DND-41 (cell line): ENCODE measurements at regions not wholly inside any gene's neighbourhood (a gene's known extent, or its start where the extent isn't known, plus 50 kb on each side); places are given as distances from the start of the nearest gene placed in this dataset.

Experiments
- ATAC-seq: fragments of 200-7000 bp; cut with Tn5 transposase; 3 replicates; pipeline ENCODE4 v1.9.1; 2021; ENCODE audit warnings: low read depth; ENCODE audit not compliant: insufficient read depth
- DNase-seq: peaks from one replicate; pipeline ENCODE4 v3.0.0-alpha.2; 2020
- H2AFZ ChIP-seq: 2 replicates; pipeline ENCODE4 v1.6.0; 2012; ENCODE audit warnings: low read depth, low read length
- H3K27ac ChIP-seq: 2 replicates; pipeline ENCODE4 v1.5.1; 2012; ENCODE audit warnings: low read length, inconsistent platforms
- H3K27me3 ChIP-seq: fragments of 200-600 bp; sonication (generic); 2 replicates; pipeline ENCODE4 v1.6.0; 2012; ENCODE audit warnings: low read length, mild to moderate bottlenecking, inconsistent platforms; ENCODE audit not compliant: insufficient read depth, poor library complexity
- H3K36me3 ChIP-seq: 2 replicates; pipeline ENCODE4 v1.5.1; 2012; ENCODE audit warnings: low read length, inconsistent platforms; ENCODE audit not compliant: insufficient read depth
- H3K4me1 ChIP-seq: 2 replicates; pipeline ENCODE4 v1.5.1; 2012; ENCODE audit warnings: mild to moderate bottlenecking, low read length; ENCODE audit not compliant: insufficient read depth
- H3K4me2 ChIP-seq: 2 replicates; pipeline ENCODE4 v1.6.0; 2012; ENCODE audit warnings: mild to moderate bottlenecking, moderate library complexity, low read length, inconsistent platforms; ENCODE audit not compliant: insufficient read depth
- H3K4me3 ChIP-seq, 2 experiments: fragments of 200-600 bp in 1 of 2; shearing (Covaris generic) in 1 of 2; 2 replicates each; pipeline ENCODE4 v1.5.1; 2012 to 2016; ENCODE audit warnings: inconsistent platforms in 2 of 2, low read length in 2 of 2, mild to moderate bottlenecking in 2 of 2, low read depth in 1 of 2, moderate library complexity in 1 of 2
- H3K79me2 ChIP-seq: 2 replicates; pipeline ENCODE4 v1.6.0; 2012; ENCODE audit warnings: low read length, inconsistent platforms; ENCODE audit not compliant: insufficient read depth
- H3K9ac ChIP-seq: 2 replicates; pipeline ENCODE4 v1.6.0; 2012; ENCODE audit warnings: low read depth, mild to moderate bottlenecking, inconsistent platforms, low read length, moderate library complexity
- H3K9me3 ChIP-seq: 2 replicates; pipeline ENCODE4 v1.5.1; 2012; ENCODE audit warnings: low read length, moderate library complexity, mild to moderate bottlenecking, inconsistent platforms; ENCODE audit not compliant: insufficient read depth, severe bottlenecking
- H4K20me1 ChIP-seq: 2 replicates; pipeline ENCODE4 v1.6.0; 2012; ENCODE audit warnings: low read length; ENCODE audit not compliant: insufficient read depth
- EZH2 ChIP-seq: IDR thresholded peaks from 3 replicates; pipeline ENCODE4 v1.6.1; 2012; ENCODE audit warnings: borderline replicate concordance, low read depth, mild to moderate bottlenecking, moderate library complexity, low read length, inconsistent platforms; ENCODE audit not compliant: severe bottlenecking
- TF ChIP-seq, protein P1 (sequence below): IDR thresholded peaks from 2 replicates; pipeline ENCODE4 v1.5.1; 2012; ENCODE audit warnings: borderline replicate concordance, low read length, moderate library complexity, mild to moderate bottlenecking; ENCODE audit not compliant: poor library complexity, severe bottlenecking; ENCODE audit errors: extremely low read depth

DNA sequence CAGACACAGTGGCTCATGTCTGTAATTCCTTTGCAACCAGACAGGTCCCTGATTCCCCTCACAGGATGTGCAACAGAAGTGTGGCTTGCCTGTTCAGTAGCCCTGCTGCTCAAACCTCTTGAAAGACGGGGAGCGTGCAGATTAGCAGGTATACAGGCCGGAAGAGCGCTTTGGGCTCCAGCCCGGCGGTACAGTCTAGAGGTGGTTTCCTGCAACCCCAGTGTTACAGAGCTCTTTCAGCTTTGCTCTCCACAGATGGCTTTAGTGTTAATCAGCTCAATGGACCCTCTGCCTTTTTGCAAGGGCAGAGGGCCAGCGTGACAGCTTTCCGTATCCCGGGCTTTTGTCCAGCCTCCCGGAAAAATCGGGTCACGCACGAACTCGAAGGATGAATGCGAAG, 67.2 kb upstream of the TNFRSF21 start:
- Histone ChIP-seq H3K36me3 (no peaks in the 10 kb centered on the region), H4K20me1 (no peaks in the 10 kb centered on the region), H2AFZ (no peak overlapping the region), H3K27ac (no peak overlapping the region), H3K9ac (no peak overlapping the region), H3K4me2 (no peak overlapping the region), H3K9me3 (no peaks in the 10 kb centered on the region), H3K4me3 (no peak overlapping the region), H3K4me1 (no peaks in the 10 kb centered on the region), H3K27me3 (no peaks in the 10 kb centered on the region), H3K79me2 (no peaks in the 10 kb centered on the region)
- ATAC-seq: no peak
- DNase-seq: no peak
- TF ChIP-seq, protein P1, sequence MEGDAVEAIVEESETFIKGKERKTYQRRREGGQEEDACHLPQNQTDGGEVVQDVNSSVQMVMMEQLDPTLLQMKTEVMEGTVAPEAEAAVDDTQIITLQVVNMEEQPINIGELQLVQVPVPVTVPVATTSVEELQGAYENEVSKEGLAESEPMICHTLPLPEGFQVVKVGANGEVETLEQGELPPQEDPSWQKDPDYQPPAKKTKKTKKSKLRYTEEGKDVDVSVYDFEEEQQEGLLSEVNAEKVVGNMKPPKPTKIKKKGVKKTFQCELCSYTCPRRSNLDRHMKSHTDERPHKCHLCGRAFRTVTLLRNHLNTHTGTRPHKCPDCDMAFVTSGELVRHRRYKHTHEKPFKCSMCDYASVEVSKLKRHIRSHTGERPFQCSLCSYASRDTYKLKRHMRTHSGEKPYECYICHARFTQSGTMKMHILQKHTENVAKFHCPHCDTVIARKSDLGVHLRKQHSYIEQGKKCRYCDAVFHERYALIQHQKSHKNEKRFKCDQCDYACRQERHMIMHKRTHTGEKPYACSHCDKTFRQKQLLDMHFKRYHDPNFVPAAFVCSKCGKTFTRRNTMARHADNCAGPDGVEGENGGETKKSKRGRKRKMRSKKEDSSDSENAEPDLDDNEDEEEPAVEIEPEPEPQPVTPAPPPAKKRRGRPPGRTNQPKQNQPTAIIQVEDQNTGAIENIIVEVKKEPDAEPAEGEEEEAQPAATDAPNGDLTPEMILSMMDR: no peak
- TF ChIP-seq EZH2: no peak

DNA sequence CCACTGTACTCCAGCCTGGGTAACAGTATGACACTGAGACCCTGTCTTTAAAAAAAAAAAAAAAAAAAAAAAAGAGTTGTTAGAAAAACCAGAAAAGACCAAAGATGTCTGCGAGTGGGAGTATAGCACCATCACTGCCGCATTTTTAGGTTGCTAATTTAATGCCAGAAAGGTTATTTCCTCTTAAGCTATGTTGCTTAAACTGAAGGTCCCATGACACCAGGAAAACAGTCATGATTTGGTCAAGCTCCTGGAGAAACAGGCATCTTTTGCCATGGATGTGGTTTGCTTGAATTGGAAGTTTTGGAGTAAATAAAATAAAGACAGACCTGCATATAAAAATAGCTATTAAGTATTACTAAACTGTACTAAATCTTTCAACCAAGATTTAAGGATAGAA, 68.3 kb upstream of the TNFRSF21 start:
- DNase-seq: no peak
- ATAC-seq: no peak
- no peak overlapping the region for H2AFZ ChIP-seq
- no peaks in the 10 kb centered on the region for H3K27me3 ChIP-seq
- no peaks in the 10 kb centered on the region for H4K20me1 ChIP-seq
- H3K79me2 ChIP-seq: no peaks in the 10 kb centered on the region
- H3K4me2 ChIP-seq: no peak overlapping the region
- H3K4me1 ChIP-seq: no peaks in the 10 kb centered on the region
- no peak overlapping the region for H3K4me3 ChIP-seq
- H3K36me3 ChIP-seq: no peaks in the 10 kb centered on the region
- H3K27ac ChIP-seq: no peak overlapping the region
- no peaks in the 10 kb centered on the region for H3K9me3 ChIP-seq
- no peak for TF ChIP-seq EZH2
- TF ChIP-seq, protein P1: no peak
- H3K9ac ChIP-seq: no peak overlapping the region

DNA sequence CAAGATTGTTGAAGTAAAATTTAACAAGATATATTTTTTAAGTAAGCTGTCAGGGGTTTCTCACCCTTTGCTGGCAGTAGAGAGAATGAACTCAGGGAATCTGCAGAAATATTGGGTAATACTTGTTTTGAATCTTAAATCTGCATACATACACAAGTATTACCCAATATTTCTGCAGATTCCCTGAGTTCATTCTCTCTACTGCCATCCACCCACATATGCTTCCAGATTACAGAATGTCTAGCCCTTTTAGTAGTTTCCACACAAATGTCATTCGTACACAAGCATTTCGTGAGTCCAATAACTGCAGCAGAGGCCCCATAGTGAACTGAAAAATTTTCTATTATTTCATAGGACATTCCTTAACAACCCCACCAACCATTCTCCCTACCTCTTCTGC, 69.6 kb upstream of the TNFRSF21 start:
- Histone ChIP-seq H3K4me2 (no peak overlapping the region), H3K27me3 (no peaks in the 10 kb centered on the region)
- no peak for ATAC-seq

DNA sequence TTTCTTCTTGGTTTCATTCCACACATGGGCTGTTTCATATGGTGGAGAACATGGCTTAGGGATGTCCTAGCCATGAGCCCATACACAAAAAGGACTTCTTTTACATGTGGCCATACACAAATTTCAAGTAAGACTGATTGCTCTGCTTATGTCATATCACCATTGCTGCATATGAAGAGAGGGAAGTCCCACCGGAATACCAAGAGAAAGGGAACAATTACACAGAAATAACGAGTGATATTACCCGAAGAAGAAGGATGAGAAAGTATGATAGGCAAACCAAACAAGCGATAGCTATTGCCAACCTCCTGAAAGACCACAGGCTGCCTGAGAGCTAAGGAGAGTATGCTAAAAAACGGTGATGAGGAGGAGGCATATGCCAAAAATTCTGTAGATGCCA, 70.5 kb upstream of the TNFRSF21 start:
- Histone ChIP-seq H2AFZ (no peak overlapping the region), H3K27me3 (no peaks in the 10 kb centered on the region), H3K9ac (no peak overlapping the region), H3K36me3 (no peaks in the 10 kb centered on the region), H3K27ac (no peak overlapping the region), H3K4me2 (no peak overlapping the region), H3K4me1 (no peaks in the 10 kb centered on the region), H4K20me1 (no peaks in the 10 kb centered on the region), H3K4me3 (no peak overlapping the region), H3K79me2 (no peaks in the 10 kb centered on the region), H3K9me3 (no peaks in the 10 kb centered on the region)
- no peak for TF ChIP-seq EZH2
- TF ChIP-seq, protein P1: no peak
- no peak for ATAC-seq
- DNase-seq: no peak

More for the DNA sequence above, 69.6 kb upstream of the TNFRSF21 start:
- no peak overlapping the region for H3K9ac ChIP-seq
- no peak for DNase-seq
- H3K79me2 ChIP-seq: no peaks in the 10 kb centered on the region
- no peaks in the 10 kb centered on the region for H3K9me3 ChIP-seq
- H3K4me1 ChIP-seq: no peaks in the 10 kb centered on the region
- no peak overlapping the region for H2AFZ ChIP-seq
- no peak overlapping the region for H3K4me3 ChIP-seq
- no peak overlapping the region for H3K27ac ChIP-seq
- H3K36me3 ChIP-seq: no peaks in the 10 kb centered on the region
- TF ChIP-seq, protein P1: no peak
- no peak for TF ChIP-seq EZH2
- no peaks in the 10 kb centered on the region for H4K20me1 ChIP-seq
